Gastrocnemius medialis (tissue), 4 donors: ENCODE measurements at regions not wholly inside any gene's neighbourhood (a gene's known extent, or its start where the extent isn't known, plus 50 kb on each side); places are given as distances from the start of the nearest gene placed in this dataset.

Experiments used
- ATAC-seq, 2 donors: fragments of 150-250 bp; one replicate each; pipeline ENCODE4 v1.9.1; 2016
- DNase-seq, 2 donors: peaks; one replicate each; pipeline ENCODE4 v3.0.0-alpha.2; 2019
- H3K27ac ChIP-seq, 4 donors: fragments of 200-600 bp; sonication (generic); 1 replicate in 1 of 4; 2 replicates in 3 of 4; pipeline ENCODE4 v1.5.1; 2016 to 2018; ENCODE audit warnings: mild to moderate bottlenecking in 2 of 4, moderate library complexity in 1 of 4
- H3K27me3 ChIP-seq, 3 donors: fragments of 200-600 bp; sonication (generic) in 2 of 3; 1 replicate in 1 of 3; 2 replicates in 2 of 3; pipeline versions ENCODE4 v1.5.1 to v1.6.0; 2016 to 2019; ENCODE audit warnings: mild to moderate bottlenecking in 1 of 3, moderate library complexity in 1 of 3
- H3K36me3 ChIP-seq, 2 donors: fragments of 200-600 bp; sonication (generic) in 1 of 2; one replicate each; pipeline ENCODE4 v1.5.1; 2017 to 2018
- H3K4me1 ChIP-seq, 2 donors: fragments of 200-600 bp; sonication (generic) in 1 of 2; one replicate each; pipeline ENCODE4 v1.5.1; 2016 to 2017; ENCODE audit warnings: mild to moderate bottlenecking in 2 of 2
- H3K4me3 ChIP-seq, 4 donors: fragments of 200-600 bp; sonication (generic) in 3 of 4; 1 replicate in 1 of 4; 2 replicates in 3 of 4; pipeline ENCODE4 v1.5.1; 2016 to 2019; ENCODE audit warnings: mild to moderate bottlenecking in 2 of 4
- H3K9me3 ChIP-seq, 3 donors: fragments of 200-600 bp; sonication (generic) in 2 of 3; 1 replicate in 1 of 3; 2 replicates in 2 of 3; pipeline ENCODE4 v1.5.1; 2016 to 2019
- CTCF ChIP-seq, 5 experiments: fragments of 450-650 bp in 3 of 5; fragments of 200-600 bp in 2 of 5; sonication (generic) in 2 of 5; IDR thresholded peaks in 4 of 5; conservative IDR thresholded peaks in 1 of 5; 1 replicate in 4 of 5; 2 replicates in 1 of 5; pipeline ENCODE4 v1.5.1; 2016 to 2019; ENCODE audit warnings: antibody characterized with exemption in 5 of 5, mild to moderate bottlenecking in 3 of 5, moderate library complexity in 3 of 5
- POLR2A ChIP-seq, 2 donors: fragments of 450-650 bp; IDR thresholded peaks; one replicate each; pipeline ENCODE4 v1.6.1; 2017; ENCODE audit warnings: antibody characterized with exemption in 2 of 2, mild to moderate bottlenecking in 2 of 2, moderate library complexity in 2 of 2
- in situ Hi-C, 4 donors: fragments of 200-750 bp; cut with MboI; loops; one replicate each; pipeline versions ENCODE4 v1.15.0 to v1.8.0; 2017; ENCODE audit warnings: low sequenced_read_pairs in 4 of 4
- intact Hi-C: fragments of 100-400 bp; cut with DNase I; formaldehyde crosslinking; loops from one replicate; pipeline ENCODE4 v1.15.1; 2023; ENCODE audit warnings: low total_unique reads

- ATAC-seq (no peak), DNase-seq (no peak)
- in situ Hi-C loops, result no loop called here
- Histone ChIP-seq H3K4me1 (no peaks in the 10 kb centered on the region), H3K27me3 (no peaks in the 10 kb centered on the region), H3K4me3 (no peak overlapping the region), H3K9me3 (no peaks in the 10 kb centered on the region), H3K36me3 (no peaks in the 10 kb centered on the region), H3K27ac (no peak overlapping the region)
- intact Hi-C loops, result no loop called here
- TF ChIP-seq CTCF (IDR thresholded peaks at IDR 0.05 in 4 of 5, conservative IDR thresholded peaks at IDR 0.05 in 1 of 5) (no peak), POLR2A (IDR thresholded peaks at IDR 0.05) (no peak)
These were observed 335.0 kb upstream of the SYNCRIP start for GRCh38 chr6:85977661-85978060.

GRCh38 chr6:85975957-85976356 is 333.3 kb upstream of the SYNCRIP start:
- no peak overlapping the region for H3K4me3 ChIP-seq
- intact Hi-C loops (no loop called here), in situ Hi-C loops (no loop called here)
- DNase-seq (no peak), ATAC-seq (no peak)
- H3K27ac ChIP-seq, result no peak overlapping the region
- no peaks in the 10 kb centered on the region for H3K4me1 ChIP-seq
- no peaks in the 10 kb centered on the region for H3K9me3 ChIP-seq
- no peaks in the 10 kb centered on the region for H3K27me3 ChIP-seq
- no peaks in the 10 kb centered on the region for H3K36me3 ChIP-seq
- TF ChIP-seq POLR2A (IDR thresholded peaks at IDR 0.05) (no peak), CTCF (IDR thresholded peaks at IDR 0.05 in 4 of 5, conservative IDR thresholded peaks at IDR 0.05 in 1 of 5) (no peak)

GRCh38 chr6:85971238-85971637 is 328.6 kb upstream of the SYNCRIP start:
- in situ Hi-C loops (no loop called here), intact Hi-C loops (no loop called here)
- DNase-seq (no peak), ATAC-seq (no peak)
- no peak overlapping the region for H3K4me3 ChIP-seq
- no peaks in the 10 kb centered on the region for H3K27me3 ChIP-seq
- no peak overlapping the region for H3K27ac ChIP-seq
- TF ChIP-seq CTCF (IDR thresholded peaks at IDR 0.05 in 4 of 5, conservative IDR thresholded peaks at IDR 0.05 in 1 of 5) (no peak), POLR2A (IDR thresholded peaks at IDR 0.05) (no peak)
- H3K36me3 ChIP-seq, result no peaks in the 10 kb centered on the region
- no peaks in the 10 kb centered on the region for H3K4me1 ChIP-seq
- H3K9me3 ChIP-seq, result no peaks in the 10 kb centered on the region

- in situ Hi-C loops (no loop called here), intact Hi-C loops (no loop called here)
- no peaks in the 10 kb centered on the region for H3K4me1 ChIP-seq
- no peak overlapping the region for H3K4me3 ChIP-seq
- no peaks in the 10 kb centered on the region for H3K9me3 ChIP-seq
- TF ChIP-seq CTCF (IDR thresholded peaks at IDR 0.05 in 4 of 5, conservative IDR thresholded peaks at IDR 0.05 in 1 of 5) (no peak), POLR2A (IDR thresholded peaks at IDR 0.05) (no peak)
- DNase-seq (no peak), ATAC-seq (no peak)
- H3K27me3 ChIP-seq, result no peaks in the 10 kb centered on the region
- no peaks in the 10 kb centered on the region for H3K36me3 ChIP-seq
- no peak overlapping the region for H3K27ac ChIP-seq
These were observed 324.1 kb upstream of the SYNCRIP start for GRCh38 chr6:85966828-85967227.

- H3K9me3 ChIP-seq, result no peaks in the 10 kb centered on the region
- no peaks in the 10 kb centered on the region for H3K4me1 ChIP-seq
- no peak overlapping the region for H3K4me3 ChIP-seq
- H3K36me3 ChIP-seq, result no peaks in the 10 kb centered on the region
- intact Hi-C loops (no loop called here), in situ Hi-C loops (no loop called here)
- TF ChIP-seq CTCF (IDR thresholded peaks at IDR 0.05 in 4 of 5, conservative IDR thresholded peaks at IDR 0.05 in 1 of 5) (no peak), POLR2A (IDR thresholded peaks at IDR 0.05) (no peak)
- DNase-seq (no peak), ATAC-seq (no peak)
- H3K27ac ChIP-seq, result no peak overlapping the region
- no peaks in the 10 kb centered on the region for H3K27me3 ChIP-seq
These were observed 319.1 kb upstream of the SYNCRIP start for GRCh38 chr6:85961746-85962145.
